HG03442 (cell line): ENCODE measurements at regions not wholly inside any gene's neighbourhood (a gene's known extent, or its start where the extent isn't known, plus 50 kb on each side); places are given as distances from the start of the nearest gene placed in this dataset.
"Not testable (repeated sequence)": the region's sequence is repeated elsewhere in the genome, so short reads cannot be mapped to it uniquely, and the experiment has no call there.

ENCODE experiments used
- ATAC-seq: cut with Tn5 transposase; IDR thresholded peaks from one replicate; pipeline ENCODE4 v1.9.1; 2021; ENCODE audit warnings: mild to moderate bottlenecking, moderate library complexity; ENCODE audit not compliant: unreplicated experiment

DNA sequence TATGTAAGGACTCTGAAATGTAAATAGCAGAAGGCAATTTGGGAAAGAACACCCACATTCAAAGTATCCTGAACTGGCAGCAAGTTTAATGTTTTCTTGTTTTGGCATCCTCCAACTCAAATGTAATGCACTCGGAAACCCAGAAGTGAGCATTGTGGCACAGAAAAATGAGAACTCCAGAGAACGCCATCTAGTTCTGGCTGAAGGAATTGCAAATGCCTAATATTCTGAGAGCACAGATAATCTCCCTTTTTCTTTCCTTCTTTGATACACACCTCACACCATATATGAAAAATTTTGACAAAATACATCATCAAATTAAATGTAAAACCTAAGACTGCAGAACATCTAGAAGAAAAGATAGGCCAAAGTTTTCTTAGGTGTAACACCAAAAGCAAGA lies 52.1 kb downstream of the PWWP3B start:
- ATAC-seq: no peak

- no peak for ATAC-seq
Measured at GRCh38 chrX:106243376-106243775, 75.3 kb downstream of the PWWP3B start.

GRCh38 chrX:106246511-106246910 lies 78.4 kb downstream of the PWWP3B start:
- ATAC-seq: no peak

GRCh38 chrX:106247162-106247561 lies 79.1 kb downstream of the PWWP3B start:
- ATAC-seq: no peak

DNA sequence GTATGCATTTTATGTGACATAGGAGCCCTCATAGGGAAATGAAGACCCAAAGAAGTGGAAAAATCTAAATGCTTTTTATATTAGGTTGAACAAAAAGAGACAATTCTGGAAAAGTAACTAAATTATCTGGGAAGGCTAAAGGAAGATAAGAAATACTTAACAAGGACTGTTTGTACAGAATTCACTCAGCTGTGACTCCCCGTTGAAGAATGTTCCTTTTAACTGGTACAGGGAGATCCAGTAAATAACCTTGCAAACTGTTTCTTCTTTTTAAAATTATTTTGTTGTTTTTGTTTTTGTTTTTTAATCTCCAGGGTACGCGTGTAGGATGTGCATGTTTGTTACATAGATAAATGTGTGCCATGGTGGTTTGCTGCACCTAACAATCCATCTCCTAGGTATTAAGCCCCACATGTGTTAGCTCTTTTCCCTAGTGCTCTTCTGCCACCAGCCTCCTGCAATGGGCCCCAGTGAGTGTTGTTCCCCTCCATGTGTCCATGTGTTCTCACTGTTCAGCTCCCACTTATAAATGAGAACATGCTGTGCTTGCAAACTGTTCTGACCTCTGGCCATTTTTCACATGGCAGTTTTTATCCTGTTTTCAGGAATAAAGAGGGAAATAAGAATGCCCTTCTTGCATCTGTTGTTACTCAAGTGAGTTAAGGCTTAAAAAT lies 81.7 kb downstream of the PWWP3B start:
- no peak for ATAC-seq

GRCh38 chrX:106263817-106264216 lies 95.7 kb downstream of the PWWP3B start:
- ATAC-seq: no peak

DNA sequence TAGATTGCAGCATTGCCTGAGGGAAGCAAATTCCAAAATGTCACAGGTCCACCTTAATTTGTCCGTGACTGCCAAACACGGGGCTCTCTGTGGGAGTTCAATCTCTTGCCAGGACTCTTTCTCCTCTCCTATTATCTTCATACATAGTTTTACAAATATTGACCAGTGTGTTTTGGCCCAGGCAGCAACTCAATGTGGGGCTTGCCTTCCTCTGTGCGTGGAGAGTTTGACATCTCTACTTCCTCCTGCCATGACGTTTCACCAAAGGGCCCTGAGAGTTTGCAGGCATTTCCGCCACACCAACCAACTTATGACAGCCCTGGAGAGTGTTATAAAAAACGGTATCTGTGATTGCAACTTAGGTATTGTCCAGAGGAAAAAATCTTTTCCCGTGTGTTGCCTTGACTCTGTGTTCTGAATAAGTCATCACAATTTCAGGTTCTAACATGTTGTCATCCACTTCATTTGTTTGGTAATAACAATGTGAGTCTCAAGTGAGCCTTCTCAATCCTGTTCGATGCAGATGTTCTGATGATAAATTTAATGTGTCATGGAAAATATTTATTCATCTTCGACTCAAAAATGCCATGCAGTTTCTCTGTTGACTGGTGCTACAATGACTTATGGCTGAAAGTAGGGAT lies 106.0 kb downstream of the PWWP3B start:
- ATAC-seq: not testable (repeated sequence)

- ATAC-seq: not testable (repeated sequence)
Measured at GRCh38 chrX:106275172-106275571, 107.1 kb downstream of the PWWP3B start.

DNA sequence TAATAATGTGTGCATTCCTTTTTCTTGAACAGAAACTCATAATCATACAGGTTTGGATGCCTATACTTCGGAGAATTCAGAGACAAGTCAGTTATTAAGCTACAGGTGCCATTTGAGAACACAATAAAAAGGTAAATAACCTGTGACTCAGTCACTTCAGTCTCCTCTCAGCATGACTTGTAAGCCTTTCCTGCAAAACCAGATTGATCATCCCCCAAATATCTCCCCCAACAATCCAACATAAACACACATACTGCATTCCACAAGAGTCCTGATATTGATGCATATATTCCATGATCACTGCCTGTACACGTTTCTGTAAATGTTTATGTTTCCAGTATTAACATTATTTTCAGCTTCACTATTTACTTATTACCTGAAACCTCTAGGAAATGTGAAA lies 110.8 kb downstream of the PWWP3B start:
- no peak for ATAC-seq

DNA sequence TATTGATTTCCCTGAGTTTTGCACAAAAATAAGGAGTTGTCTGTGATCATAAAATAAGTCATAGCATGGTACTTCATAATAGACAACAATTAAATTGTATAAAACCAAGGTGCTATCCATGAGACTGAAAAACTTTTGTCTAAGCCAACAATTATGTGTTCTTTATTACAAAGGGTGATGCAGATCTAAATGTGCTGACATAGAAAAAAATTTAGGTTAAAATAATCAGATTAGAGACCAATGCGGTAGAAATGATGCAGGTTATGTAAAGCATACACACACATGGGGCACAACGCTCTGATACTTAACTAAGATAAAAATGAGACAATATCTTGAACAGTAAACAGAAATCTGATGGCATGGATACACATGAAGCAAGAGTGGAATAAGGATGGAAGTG lies 113.3 kb downstream of the PWWP3B start:
- no peak for ATAC-seq

DNA sequence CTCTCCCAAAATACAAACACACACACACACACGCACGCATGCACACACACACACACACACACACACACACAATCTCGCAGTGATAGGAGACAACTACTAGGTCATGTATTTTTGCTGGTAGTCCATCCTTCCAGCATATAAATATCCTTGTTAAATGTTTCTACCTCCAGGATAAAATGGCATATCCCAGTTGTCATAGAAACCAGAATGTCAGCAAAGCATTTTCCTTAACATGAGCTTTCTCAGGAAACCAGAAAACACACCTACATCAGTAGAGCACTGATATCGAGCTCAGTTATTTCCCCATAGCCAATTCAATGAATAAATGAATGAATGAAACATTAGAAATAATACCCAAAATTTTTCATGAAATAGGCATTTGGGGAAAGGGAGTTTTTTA lies 115.7 kb downstream of the PWWP3B start:
- no peak for ATAC-seq

- ATAC-seq: no peak
Measured at GRCh38 chrX:106284431-106285025, 116.4 kb downstream of the PWWP3B start.

GRCh38 chrX:106286053-106286650 lies 118.0 kb downstream of the PWWP3B start:
- no peak for ATAC-seq

GRCh38 chrX:106290778-106291177 lies 122.7 kb downstream of the PWWP3B start:
- not testable (repeated sequence) for ATAC-seq

GRCh38 chrX:106291779-106292390 lies 123.8 kb downstream of the PWWP3B start:
- not testable (repeated sequence) for ATAC-seq

DNA sequence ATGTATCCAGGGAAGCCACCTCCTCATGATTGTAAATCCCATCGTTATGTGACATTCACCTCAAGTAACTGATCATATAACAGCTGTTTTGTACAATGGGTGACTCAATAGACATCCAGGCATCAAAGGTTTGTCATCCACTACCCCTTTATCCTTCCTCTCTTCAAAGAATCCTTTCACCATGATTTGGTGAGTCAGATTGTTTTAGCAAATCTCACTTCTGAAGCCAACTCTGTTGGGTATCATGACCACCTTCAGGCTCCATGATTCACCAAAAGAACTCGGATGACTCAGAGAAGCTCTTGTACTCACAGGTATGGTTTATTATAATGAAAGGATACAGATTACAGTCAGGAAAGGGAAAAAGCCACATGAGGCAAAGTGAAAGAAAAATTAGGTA lies 132.1 kb downstream of the PWWP3B start:
- no peak for ATAC-seq

GRCh38 chrX:106300656-106301055 lies 132.6 kb downstream of the PWWP3B start:
- no peak for ATAC-seq

GRCh38 chrX:106302304-106302703 lies 134.2 kb downstream of the PWWP3B start:
- ATAC-seq: no peak

- ATAC-seq: no peak
Measured at GRCh38 chrX:106306391-106306947, 138.4 kb downstream of the PWWP3B start.

DNA sequence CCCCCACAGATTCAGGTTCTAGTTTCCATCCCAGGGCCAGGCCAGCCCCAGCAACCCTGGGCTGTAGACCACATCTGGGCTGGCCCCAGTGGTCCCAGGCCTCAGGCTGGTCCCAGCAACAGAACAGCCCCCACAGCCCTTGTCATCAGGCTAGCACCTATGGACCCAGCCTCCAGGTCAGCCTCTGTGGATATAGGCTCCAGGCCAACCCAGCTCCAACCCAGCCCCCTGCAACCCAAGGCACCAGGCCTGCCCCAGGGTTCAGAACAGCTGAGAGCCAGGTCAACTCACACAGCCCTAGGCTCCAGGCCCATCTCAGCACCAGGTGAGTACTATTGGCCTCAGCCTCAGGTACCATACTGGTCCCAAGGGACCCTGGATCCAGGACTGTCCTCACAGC lies 155.3 kb downstream of the PWWP3B start:
- ATAC-seq: no peak

GRCh38 chrX:106331606-106332005 lies 163.5 kb downstream of the PWWP3B start:
- no peak for ATAC-seq
